Glutamatergic neuron (in vitro differentiated cells): ENCODE measurements at regions not wholly inside any gene's neighbourhood (a gene's known extent, or its start where the extent isn't known, plus 50 kb on each side); places are given as distances from the start of the nearest gene placed in this dataset.

Experiments
- DNase-seq: peaks from one replicate; pipeline ENCODE4 v3.0.0; 2022
- H3K27ac Mint-ChIP-seq: one replicate; pipeline ENCODE4 v1.8.0; 2020; ENCODE audit warnings: mild to moderate bottlenecking, mixed read lengths, inconsistent platforms; ENCODE audit not compliant: unreplicated experiment
- H3K27me3 Mint-ChIP-seq: one replicate; pipeline ENCODE4 v1.8.0; 2020; ENCODE audit warnings: mild to moderate bottlenecking, moderate library complexity, mixed read lengths, inconsistent platforms; ENCODE audit not compliant: unreplicated experiment
- H3K36me3 Mint-ChIP-seq: one replicate; pipeline ENCODE4 v1.8.0; 2020; ENCODE audit warnings: mild to moderate bottlenecking, mixed read lengths, inconsistent platforms; ENCODE audit not compliant: unreplicated experiment
- H3K4me1 Mint-ChIP-seq: one replicate; pipeline ENCODE4 v1.8.0; 2020; ENCODE audit warnings: mild to moderate bottlenecking, low read depth, mixed read lengths, inconsistent platforms; ENCODE audit not compliant: unreplicated experiment
- H3K4me3 Mint-ChIP-seq: one replicate; pipeline ENCODE4 v1.8.0; 2020; ENCODE audit warnings: mild to moderate bottlenecking, mixed read lengths, inconsistent platforms; ENCODE audit not compliant: unreplicated experiment
- H3K9me3 Mint-ChIP-seq: one replicate; pipeline ENCODE4 v1.8.0; 2020; ENCODE audit warnings: mild to moderate bottlenecking, moderate library complexity, mixed read lengths, inconsistent platforms; ENCODE audit not compliant: unreplicated experiment
- TF ChIP-seq, protein P1 (sequence below): fragments of 200-600 bp; sonication (generic); IDR thresholded peaks from one replicate; pipeline ENCODE4 v1.5.0; 2021; ENCODE audit not compliant: partially characterized antibody, unreplicated experiment

DNA sequence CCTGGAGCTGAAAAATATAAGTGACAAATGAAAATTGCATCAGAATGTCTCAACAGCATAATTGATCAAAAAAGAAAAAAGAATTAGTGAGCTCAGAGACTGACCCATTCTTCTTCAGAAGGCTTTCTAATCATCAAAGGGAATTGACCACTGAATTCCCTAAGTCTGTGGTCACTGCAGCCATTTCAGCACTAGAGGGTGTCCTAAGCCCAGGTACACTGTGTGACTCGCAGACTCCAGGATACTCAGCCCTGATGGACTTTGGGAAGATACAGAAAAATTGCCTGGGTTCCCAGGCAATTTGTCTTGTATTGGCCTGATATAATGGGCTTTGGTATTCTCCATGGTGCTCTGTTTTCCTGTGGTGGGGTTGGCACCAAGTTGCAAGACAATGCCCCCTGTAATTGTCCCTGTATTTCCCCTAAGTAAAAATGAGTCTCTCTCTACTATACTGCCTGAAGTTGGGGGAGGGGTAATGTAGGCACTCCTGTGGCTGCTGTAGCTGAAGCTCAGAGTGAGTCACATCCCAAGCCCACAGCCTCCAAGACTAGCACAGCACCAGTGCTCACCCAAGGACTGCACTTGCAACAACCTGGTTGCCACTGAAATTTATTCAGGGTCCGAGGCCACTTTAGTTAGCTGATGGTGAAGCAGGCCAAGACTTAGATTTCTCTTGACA lies 256.0 kb upstream of the STAC start:
- Mint-ChIP-seq H3K9me3 (peaks cover 1% of the 10 kb centered on the region), H3K4me3 (no peak overlapping the region), H3K36me3 (peaks cover 7% of the 10 kb centered on the region), H3K27me3 (no peaks in the 10 kb centered on the region), H3K27ac (no peak overlapping the region), H3K4me1 (no peaks in the 10 kb centered on the region)
- TF ChIP-seq, protein P1, sequence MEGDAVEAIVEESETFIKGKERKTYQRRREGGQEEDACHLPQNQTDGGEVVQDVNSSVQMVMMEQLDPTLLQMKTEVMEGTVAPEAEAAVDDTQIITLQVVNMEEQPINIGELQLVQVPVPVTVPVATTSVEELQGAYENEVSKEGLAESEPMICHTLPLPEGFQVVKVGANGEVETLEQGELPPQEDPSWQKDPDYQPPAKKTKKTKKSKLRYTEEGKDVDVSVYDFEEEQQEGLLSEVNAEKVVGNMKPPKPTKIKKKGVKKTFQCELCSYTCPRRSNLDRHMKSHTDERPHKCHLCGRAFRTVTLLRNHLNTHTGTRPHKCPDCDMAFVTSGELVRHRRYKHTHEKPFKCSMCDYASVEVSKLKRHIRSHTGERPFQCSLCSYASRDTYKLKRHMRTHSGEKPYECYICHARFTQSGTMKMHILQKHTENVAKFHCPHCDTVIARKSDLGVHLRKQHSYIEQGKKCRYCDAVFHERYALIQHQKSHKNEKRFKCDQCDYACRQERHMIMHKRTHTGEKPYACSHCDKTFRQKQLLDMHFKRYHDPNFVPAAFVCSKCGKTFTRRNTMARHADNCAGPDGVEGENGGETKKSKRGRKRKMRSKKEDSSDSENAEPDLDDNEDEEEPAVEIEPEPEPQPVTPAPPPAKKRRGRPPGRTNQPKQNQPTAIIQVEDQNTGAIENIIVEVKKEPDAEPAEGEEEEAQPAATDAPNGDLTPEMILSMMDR, result no peak
- DNase-seq, result peak; percentile 43

DNA sequence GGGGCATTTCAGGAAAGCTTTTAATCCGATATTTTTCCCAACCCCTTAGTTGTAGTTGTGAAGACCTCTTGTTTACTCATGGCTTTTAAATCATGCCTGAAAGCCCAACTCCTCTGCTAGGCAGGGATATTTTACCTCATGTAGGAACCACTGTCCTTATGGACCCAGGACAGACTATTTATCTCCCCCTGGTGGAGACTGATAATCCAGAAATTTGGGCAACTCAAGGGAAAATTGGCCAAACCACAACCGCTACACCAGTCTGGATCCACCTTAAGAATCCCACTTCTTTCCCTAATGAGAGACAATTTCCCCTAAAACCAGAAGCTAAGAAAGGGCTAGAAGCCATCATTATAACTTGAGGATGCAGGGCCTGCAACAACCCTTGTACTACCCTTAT lies 248.1 kb upstream of the STAC start:
- no peak overlapping the region for H3K4me3 Mint-ChIP-seq
- H3K4me1 Mint-ChIP-seq, result no peaks in the 10 kb centered on the region
- TF ChIP-seq, protein P1, result peak; percentile 34
- H3K36me3 Mint-ChIP-seq, result peaks cover 11% of the 10 kb centered on the region
- H3K27ac Mint-ChIP-seq, result no peak overlapping the region
- H3K9me3 Mint-ChIP-seq, result peaks cover 1% of the 10 kb centered on the region
- no peaks in the 10 kb centered on the region for H3K27me3 Mint-ChIP-seq
- no peak for DNase-seq

DNA sequence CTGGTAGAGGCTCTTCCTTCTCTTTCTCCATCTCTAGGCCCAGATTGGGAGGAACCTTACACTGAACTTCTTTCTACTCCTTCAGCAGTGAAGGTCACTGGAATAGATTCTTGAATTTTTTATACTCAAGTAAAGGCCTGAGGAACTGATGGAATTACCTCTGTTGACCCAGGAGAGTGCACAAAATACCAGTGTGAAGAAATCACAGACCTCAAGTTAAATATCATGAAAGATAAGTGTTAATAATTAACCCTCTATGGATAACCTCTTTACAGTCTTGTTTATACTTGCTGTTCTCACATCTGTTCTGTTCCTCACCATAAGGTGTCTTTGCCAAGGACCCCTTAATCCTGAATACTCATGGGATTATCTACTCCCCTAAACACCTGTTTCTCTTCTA lies 244.4 kb upstream of the STAC start:
- no peak overlapping the region for H3K27ac Mint-ChIP-seq
- H3K4me1 Mint-ChIP-seq, result no peaks in the 10 kb centered on the region
- TF ChIP-seq, protein P1, result no peak
- H3K9me3 Mint-ChIP-seq, result no peaks in the 10 kb centered on the region
- H3K27me3 Mint-ChIP-seq, result no peaks in the 10 kb centered on the region
- H3K36me3 Mint-ChIP-seq, result peaks cover 4% of the 10 kb centered on the region
- H3K4me3 Mint-ChIP-seq, result no peak overlapping the region
- no peak for DNase-seq

DNA sequence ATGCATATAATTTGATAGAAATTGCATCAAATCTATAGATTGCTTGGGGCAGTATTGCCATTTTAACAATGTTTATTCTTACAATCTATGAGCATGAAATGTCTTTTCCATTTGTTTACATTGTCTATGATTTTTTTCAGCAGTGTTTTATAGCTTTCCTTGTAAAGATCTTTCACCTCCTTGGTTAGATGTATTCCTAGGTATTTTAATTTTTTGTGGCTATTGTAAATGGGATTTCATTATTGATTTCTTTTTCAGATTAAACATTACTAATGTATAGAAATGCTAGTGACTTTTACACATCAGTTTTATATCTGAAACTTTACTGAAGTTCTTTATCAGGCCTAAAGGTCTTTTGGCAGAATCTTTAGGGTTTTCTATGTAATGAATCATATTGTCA lies 237.6 kb upstream of the STAC start:
- peaks cover 5% of the 10 kb centered on the region for H3K4me1 Mint-ChIP-seq
- H3K27me3 Mint-ChIP-seq, result no peaks in the 10 kb centered on the region
- TF ChIP-seq, protein P1, result no peak

DNA sequence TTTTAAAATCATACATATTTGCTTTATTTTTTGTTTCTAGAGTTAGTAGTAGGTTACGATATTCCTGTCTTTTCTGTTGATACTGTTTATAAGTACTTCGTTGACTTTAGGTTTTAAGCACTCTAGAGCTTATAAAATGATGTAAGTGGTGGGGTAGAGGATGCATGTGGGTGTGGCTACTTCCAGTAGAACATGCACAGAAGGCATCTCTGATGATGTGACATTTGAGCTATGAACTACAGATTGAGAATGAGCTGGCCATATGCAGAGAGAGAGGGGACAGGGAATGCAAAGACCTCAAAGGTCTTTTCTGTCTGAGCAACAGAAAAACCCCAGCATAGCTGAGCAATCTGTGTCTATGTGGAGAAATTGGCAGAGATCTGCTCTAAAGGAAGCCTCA lies 233.9 kb upstream of the STAC start:
- TF ChIP-seq, protein P1, result no peak
- Mint-ChIP-seq H3K27ac (no peak overlapping the region), H3K4me3 (no peak overlapping the region), H3K9me3 (no peaks in the 10 kb centered on the region), H3K27me3 (no peaks in the 10 kb centered on the region), H3K36me3 (no peaks in the 10 kb centered on the region), H3K4me1 (peaks cover 5% of the 10 kb centered on the region)
- no peak for DNase-seq

More for the DNA sequence above, 237.6 kb upstream of the STAC start:
- DNase-seq, result no peak
- Mint-ChIP-seq H3K9me3 (no peaks in the 10 kb centered on the region), H3K36me3 (no peaks in the 10 kb centered on the region), H3K27ac (no peak overlapping the region), H3K4me3 (no peak overlapping the region)
